ENCODE measurements at regions not wholly inside any gene's neighbourhood (a gene's known extent, or its start where the extent isn't known, plus 50 kb on each side); places are given as distances from the start of the nearest gene placed in this dataset.

DNA sequence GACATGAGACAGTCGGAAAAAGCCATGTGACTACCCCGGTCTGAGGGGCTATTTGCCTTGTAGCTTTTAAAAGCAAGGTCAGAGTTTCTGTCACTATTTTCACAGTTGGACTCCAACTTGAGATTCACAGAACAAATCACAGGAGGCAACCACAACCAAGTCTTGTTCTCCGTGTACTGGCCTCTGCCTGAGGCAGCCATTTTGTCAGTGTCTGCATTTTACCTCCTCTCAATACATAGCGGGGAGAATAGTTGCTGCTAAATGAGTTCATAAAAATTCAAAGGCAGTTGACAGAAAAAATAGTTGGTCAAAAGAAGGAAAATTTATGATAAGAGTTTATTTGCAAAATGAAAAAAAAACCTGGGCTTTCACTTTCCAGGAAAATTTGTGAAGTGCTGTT is 501.4 kb downstream of the CCDC85A start:
- in situ Hi-C loops (cut with HindIII; ENCODE audit: low pct_ligation_motif_present, low sequenced_read_pairs), result no loop called here
- TF ChIP-seq, protein P1, sequence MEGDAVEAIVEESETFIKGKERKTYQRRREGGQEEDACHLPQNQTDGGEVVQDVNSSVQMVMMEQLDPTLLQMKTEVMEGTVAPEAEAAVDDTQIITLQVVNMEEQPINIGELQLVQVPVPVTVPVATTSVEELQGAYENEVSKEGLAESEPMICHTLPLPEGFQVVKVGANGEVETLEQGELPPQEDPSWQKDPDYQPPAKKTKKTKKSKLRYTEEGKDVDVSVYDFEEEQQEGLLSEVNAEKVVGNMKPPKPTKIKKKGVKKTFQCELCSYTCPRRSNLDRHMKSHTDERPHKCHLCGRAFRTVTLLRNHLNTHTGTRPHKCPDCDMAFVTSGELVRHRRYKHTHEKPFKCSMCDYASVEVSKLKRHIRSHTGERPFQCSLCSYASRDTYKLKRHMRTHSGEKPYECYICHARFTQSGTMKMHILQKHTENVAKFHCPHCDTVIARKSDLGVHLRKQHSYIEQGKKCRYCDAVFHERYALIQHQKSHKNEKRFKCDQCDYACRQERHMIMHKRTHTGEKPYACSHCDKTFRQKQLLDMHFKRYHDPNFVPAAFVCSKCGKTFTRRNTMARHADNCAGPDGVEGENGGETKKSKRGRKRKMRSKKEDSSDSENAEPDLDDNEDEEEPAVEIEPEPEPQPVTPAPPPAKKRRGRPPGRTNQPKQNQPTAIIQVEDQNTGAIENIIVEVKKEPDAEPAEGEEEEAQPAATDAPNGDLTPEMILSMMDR (IDR thresholded peaks at IDR 0.05; ENCODE audit: low read depth, low read length, missing control alignments), result no peak
- Histone ChIP-seq H3K36me3 (replicated peaks) (no peaks in the 10 kb centered on the region), H3K27me3 (replicated peaks) (no peaks in the 10 kb centered on the region), H3K27ac (no peak overlapping the region), H3K4me3 (ENCODE audit: low read depth, low read length) (no peak overlapping the region)
- no peak for DNase-seq

DNA sequence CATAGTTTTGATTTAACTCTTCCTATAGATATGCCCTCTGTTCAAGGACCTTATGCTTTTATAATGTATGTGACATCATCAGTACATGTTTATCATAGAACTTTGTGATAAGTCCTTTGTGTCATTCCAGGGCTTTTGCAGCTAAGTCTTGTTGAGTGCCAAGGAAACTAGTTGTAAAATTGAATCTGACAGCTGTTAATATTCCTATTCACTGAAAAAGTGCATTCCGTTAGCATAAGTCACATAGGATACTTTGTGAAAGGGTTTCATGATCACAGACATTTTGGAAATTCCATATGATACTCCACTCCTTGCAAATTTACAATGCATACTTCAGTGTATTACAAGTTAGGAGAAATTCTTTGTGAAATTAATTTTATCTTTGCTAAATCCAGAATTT is 503.4 kb downstream of the CCDC85A start:
- Histone ChIP-seq H3K27ac (no peak overlapping the region), H3K4me3 (ENCODE audit: low read depth, low read length) (no peak overlapping the region), H3K36me3 (replicated peaks) (no peaks in the 10 kb centered on the region), H3K27me3 (replicated peaks) (no peaks in the 10 kb centered on the region)
- in situ Hi-C loops (cut with HindIII; ENCODE audit: low pct_ligation_motif_present, low sequenced_read_pairs), result no loop called here
- peak; percentile 7 for DNase-seq
- TF ChIP-seq, protein P1 (IDR thresholded peaks at IDR 0.05; ENCODE audit: low read depth, low read length, missing control alignments), result no peak

DNA sequence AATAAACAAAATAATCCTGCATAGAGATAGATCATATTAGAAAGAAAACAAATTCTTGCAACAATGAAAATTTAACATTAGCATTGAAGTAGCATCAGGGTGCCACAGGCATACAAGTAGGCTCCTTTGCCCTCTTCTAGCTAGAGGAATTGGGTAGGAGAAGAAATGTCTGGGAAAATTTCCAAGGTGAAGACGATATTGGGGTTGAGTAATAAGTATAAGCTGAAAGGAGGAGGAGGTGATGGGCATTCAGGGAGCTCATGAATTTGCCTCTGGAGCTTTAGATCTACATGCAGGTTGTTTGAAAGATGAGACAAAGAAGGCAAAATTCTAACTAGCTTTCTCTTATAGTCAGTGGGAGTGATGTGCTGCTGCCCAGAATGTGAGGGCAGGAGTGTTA is 504.9 kb downstream of the CCDC85A start:
- in situ Hi-C loops (cut with HindIII; ENCODE audit: low pct_ligation_motif_present, low sequenced_read_pairs), result no loop called here

DNA sequence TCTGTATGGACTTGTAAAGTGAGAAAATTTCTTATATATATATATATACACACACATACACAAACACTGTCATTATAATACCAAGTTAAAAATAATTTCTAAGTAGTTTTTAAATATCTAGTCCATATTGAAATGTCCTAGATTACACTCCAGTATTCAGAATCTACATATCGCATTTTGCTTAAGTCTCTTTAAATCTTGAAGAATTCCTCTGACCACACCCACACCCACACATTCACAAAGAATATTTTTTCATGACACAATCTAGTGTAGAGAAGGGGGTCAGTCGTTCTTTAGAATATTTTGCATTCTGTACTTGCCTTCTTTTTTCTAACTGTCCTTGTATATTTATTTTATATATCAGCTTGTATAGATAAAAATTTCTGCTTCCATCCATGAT is 509.7 kb downstream of the CCDC85A start:
- Histone ChIP-seq H3K4me3 (ENCODE audit: low read depth, low read length) (no peak overlapping the region), H3K36me3 (replicated peaks) (no peaks in the 10 kb centered on the region), H3K27me3 (replicated peaks) (no peaks in the 10 kb centered on the region), H3K27ac (no peak overlapping the region)
- TF ChIP-seq, protein P1 (IDR thresholded peaks at IDR 0.05; ENCODE audit: low read depth, low read length, missing control alignments), result no peak
- in situ Hi-C loops (cut with HindIII; ENCODE audit: low pct_ligation_motif_present, low sequenced_read_pairs), result no loop called here
- DNase-seq, result no peak

More for the DNA sequence above, 504.9 kb downstream of the CCDC85A start:
- H3K27ac ChIP-seq, result no peak overlapping the region
- TF ChIP-seq, protein P1 (IDR thresholded peaks at IDR 0.05; ENCODE audit: low read depth, low read length, missing control alignments), result no peak
- H3K4me3 ChIP-seq (ENCODE audit: low read depth, low read length), result no peak overlapping the region
- no peak for DNase-seq
- no peaks in the 10 kb centered on the region for H3K27me3 ChIP-seq (replicated peaks)
- no peaks in the 10 kb centered on the region for H3K36me3 ChIP-seq (replicated peaks)

DNA sequence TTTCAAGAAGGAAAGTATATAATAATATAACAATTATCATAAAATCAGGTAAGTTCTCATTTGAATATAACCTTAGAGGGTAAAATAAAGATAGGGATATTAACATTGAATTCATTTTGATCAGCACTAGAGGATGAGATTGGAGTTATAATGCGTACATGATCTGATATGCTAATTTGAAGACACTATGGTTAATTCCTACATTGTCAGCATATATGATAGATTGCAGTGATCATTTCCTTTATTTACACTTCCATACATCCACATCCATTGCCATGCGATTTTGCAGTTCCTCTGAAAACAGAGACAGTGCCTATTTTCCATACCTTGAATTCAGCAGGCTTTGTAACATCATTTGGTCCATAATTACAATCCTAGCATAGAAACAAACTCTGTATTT is 519.2 kb downstream of the CCDC85A start:
- TF ChIP-seq, protein P1 (IDR thresholded peaks at IDR 0.05; ENCODE audit: low read depth, low read length, missing control alignments), result no peak
- no peak overlapping the region for H3K27ac ChIP-seq
- no peaks in the 10 kb centered on the region for H3K36me3 ChIP-seq (replicated peaks)
- H3K4me3 ChIP-seq (ENCODE audit: low read depth, low read length), result no peak overlapping the region
- in situ Hi-C loops (cut with HindIII; ENCODE audit: low pct_ligation_motif_present, low sequenced_read_pairs), result no loop called here
- H3K27me3 ChIP-seq (replicated peaks), result no peaks in the 10 kb centered on the region
- DNase-seq, result no peak

DNA sequence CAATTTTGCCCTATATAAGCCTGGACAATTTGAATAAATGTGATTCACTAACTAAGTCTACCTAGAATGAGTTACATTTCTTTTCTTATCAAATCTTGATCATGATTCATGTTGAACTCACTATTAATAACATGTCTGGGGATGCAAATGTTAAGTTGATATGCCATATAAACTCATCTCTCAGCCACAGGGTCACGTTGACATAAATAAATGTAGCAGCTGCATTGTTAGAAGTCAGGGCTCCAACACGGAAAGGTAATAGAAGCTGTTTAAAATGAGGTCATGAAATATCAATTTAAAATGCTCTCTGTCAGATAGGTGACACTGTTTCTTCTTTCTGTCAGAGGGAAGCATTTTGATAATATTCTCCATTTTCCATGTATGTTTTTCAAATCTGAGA is 521.9 kb downstream of the CCDC85A start:
- Histone ChIP-seq H3K36me3 (replicated peaks) (no peaks in the 10 kb centered on the region), H3K27ac (no peak overlapping the region), H3K4me3 (ENCODE audit: low read depth, low read length) (no peak overlapping the region), H3K27me3 (replicated peaks) (no peaks in the 10 kb centered on the region)
- DNase-seq, result no peak
- in situ Hi-C loops (cut with HindIII; ENCODE audit: low pct_ligation_motif_present, low sequenced_read_pairs), result no loop called here
- TF ChIP-seq, protein P1 (IDR thresholded peaks at IDR 0.05; ENCODE audit: low read depth, low read length, missing control alignments), result no peak
